Left colon (tissue), 2 donors: ENCODE measurements at regions not wholly inside any gene's neighbourhood (a gene's known extent, or its start where the extent isn't known, plus 50 kb on each side); places are given as distances from the start of the nearest gene placed in this dataset.
A peak's percentile ranks its signal among the peaks of the same experiment; 100 is the strongest.
"Not testable (repeated sequence)": the region's sequence is repeated elsewhere in the genome, so short reads cannot be mapped to it uniquely, and the experiment has no call there.

ENCODE experiments used
- ATAC-seq: fragments of 200-7000 bp; cut with Tn5 transposase; one replicate; pipeline ENCODE4 v1.9.1; 2020; ENCODE audit warnings: mild to moderate bottlenecking, moderate library complexity
- DNase-seq, 2 donors: peaks; one replicate each; pipeline ENCODE4 v3.0.0-alpha.2; 2020
- intact Hi-C, 2 donors: fragments of 100-400 bp; cut with DNase I in 1 of 2; cut with micrococcal nuclease in 1 of 2; formaldehyde crosslinking; loops; one replicate each; pipeline versions ENCODE4 v1.11.2 to v1.14.0; 2022; cut with DNase I, micrococcal nuclease
- donor health status: DM: no; HTN: no; CAD: no.
- donor health status: DM: yes; HTN: yes; CAD: no.

- DNase-seq, result no peak
- intact Hi-C loops, result no loop called here
- no peak for ATAC-seq
Observed at GRCh38 chr6:56789879-56790278, 147.2 kb upstream of the DST start.

- no peak for ATAC-seq
- intact Hi-C loops, result no loop called here
- DNase-seq, result no peak
Observed at GRCh38 chr6:56789342-56789741, 146.7 kb upstream of the DST start.

GRCh38 chr6:56787209-56787608 is 144.5 kb upstream of the DST start:
- ATAC-seq (no peak), DNase-seq (no peak)
- intact Hi-C loops, result no loop called here

GRCh38 chr6:56786256-56786655 is 143.6 kb upstream of the DST start:
- no peak for ATAC-seq
- intact Hi-C loops, result no loop called here
- no peak for DNase-seq

- ATAC-seq, intact Hi-C loops, DNase-seq: not testable (repeated sequence)
Observed at GRCh38 chr6:56785536-56785935, 142.8 kb upstream of the DST start.

GRCh38 chr6:56780109-56780508 is 137.4 kb upstream of the DST start:
- ATAC-seq, DNase-seq, intact Hi-C loops: not testable (repeated sequence)

- DNase-seq, intact Hi-C loops, ATAC-seq: not testable (repeated sequence)
Observed at GRCh38 chr6:56778503-56778902, 135.8 kb upstream of the DST start.

- ATAC-seq, result no peak
- intact Hi-C loops, result no loop called here
- no peak for DNase-seq
Observed at GRCh38 chr6:56775498-56776166, 132.9 kb upstream of the DST start.

- ATAC-seq, result no peak
- DNase-seq, result no peak
- intact Hi-C loops, result no loop called here
Observed at GRCh38 chr6:56772737-56773184, 130.1 kb upstream of the DST start.

GRCh38 chr6:56771929-56772607 is 129.4 kb upstream of the DST start:
- ATAC-seq (no peak), DNase-seq (no peak)
- intact Hi-C loops, result no loop called here

- DNase-seq, result no peak
- intact Hi-C loops, result no loop called here
- ATAC-seq, result no peak
Observed at GRCh38 chr6:56771189-56771588, 128.5 kb upstream of the DST start.

GRCh38 chr6:56770011-56770520 is 127.4 kb upstream of the DST start:
- intact Hi-C loops, result no loop called here
- DNase-seq, result no peak
- no peak for ATAC-seq

- DNase-seq (no peak), ATAC-seq (no peak)
- intact Hi-C loops, result loop anchor here in 1 of 2 donors (10.0 kb wide), 1 partner anchor 63 kb away; no protein-coding TSS in a partner anchor
Observed at GRCh38 chr6:56767892-56768531, 125.3 kb upstream of the DST start.

- DNase-seq, result no peak
- ATAC-seq, result no peak
- intact Hi-C loops, result loop anchor here in 1 of 2 donors (10.0 kb wide), 1 partner anchor 63 kb away; no protein-coding TSS in a partner anchor
Observed at GRCh38 chr6:56767435-56767834, 124.7 kb upstream of the DST start.

GRCh38 chr6:56766806-56767178 is 124.1 kb upstream of the DST start:
- ATAC-seq (no peak), DNase-seq (no peak)
- intact Hi-C loops, result loop anchor here in 1 of 2 donors (10.0 kb wide), 1 partner anchor 62 kb away; no protein-coding TSS in a partner anchor

GRCh38 chr6:56766139-56766805 is 123.6 kb upstream of the DST start:
- intact Hi-C loops, result loop anchor here in 1 of 2 donors (10.0 kb wide), 1 partner anchor 61 kb away; no protein-coding TSS in a partner anchor
- ATAC-seq (no peak), DNase-seq (no peak)

- intact Hi-C loops, result loop anchor here in 1 of 2 donors (10.0 kb wide), 1 partner anchor 61 kb away; no protein-coding TSS in a partner anchor
- no peak for ATAC-seq
Observed at GRCh38 chr6:56765494-56765893, 122.8 kb upstream of the DST start.

GRCh38 chr6:56764081-56764566 is 121.4 kb upstream of the DST start:
- ATAC-seq, result peak; percentile 73
- no peak for DNase-seq
- intact Hi-C loops, result loop anchor here in 1 of 2 donors (10.0 kb wide), 1 partner anchor 59 kb away; no protein-coding TSS in a partner anchor

More at GRCh38 chr6:56765494-56765893, 122.8 kb upstream of the DST start:
- no peak for DNase-seq

GRCh38 chr6:56761651-56762050 is 119.0 kb upstream of the DST start:
- ATAC-seq (no peak), DNase-seq (no peak)
- intact Hi-C loops, result loop anchor here in 1 of 2 donors (10.0 kb wide), 1 partner anchor 57 kb away; no protein-coding TSS in a partner anchor
